ENCODE measurements at regions not wholly inside any gene's neighbourhood (a gene's known extent, or its start where the extent isn't known, plus 50 kb on each side); places are given as distances from the start of the nearest gene placed in this dataset.
A peak's percentile ranks its signal among the peaks of the same experiment; 100 is the strongest.

DNA sequence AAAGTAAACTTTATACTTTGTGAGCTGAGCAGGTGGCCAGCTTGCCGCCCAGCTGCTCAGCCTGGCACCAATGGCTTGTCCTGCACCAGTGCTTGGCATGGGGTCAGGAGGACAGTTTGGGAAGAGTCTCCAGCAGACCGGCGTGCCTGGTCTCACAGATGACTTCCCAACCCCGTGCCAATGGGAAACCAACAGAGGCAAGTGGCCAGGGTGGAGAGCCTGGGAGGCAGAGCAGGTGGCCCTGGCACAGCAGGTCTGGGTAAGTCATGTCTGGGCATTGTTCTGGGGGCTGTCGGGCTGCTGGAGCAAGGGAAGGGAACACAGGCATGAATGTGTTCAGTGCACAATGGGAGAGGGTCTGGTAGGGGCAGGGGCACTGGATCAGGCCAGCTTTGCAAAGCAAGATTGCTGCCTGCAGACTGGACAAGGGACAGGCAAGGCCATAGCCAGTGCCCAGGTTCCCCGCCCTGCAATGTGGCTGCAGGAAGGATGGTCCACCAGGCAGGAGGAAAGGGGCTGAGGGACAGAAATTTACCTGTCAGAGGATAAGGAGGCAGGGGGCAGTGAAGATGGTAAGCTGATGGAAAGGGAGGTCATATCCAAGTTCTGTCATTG lies 76.2 kb upstream of the ALDH1B1 start:
- ATAC-seq (no peak), DNase-seq (no peak)
- intact Hi-C loops (cut with micrococcal nuclease): no loop called here

- DNase-seq (no peak), ATAC-seq (no peak)
- intact Hi-C loops (cut with micrococcal nuclease): no loop called here
These were observed 77.4 kb upstream of the ALDH1B1 start for GRCh38 chr9:38315085-38315595.

DNA sequence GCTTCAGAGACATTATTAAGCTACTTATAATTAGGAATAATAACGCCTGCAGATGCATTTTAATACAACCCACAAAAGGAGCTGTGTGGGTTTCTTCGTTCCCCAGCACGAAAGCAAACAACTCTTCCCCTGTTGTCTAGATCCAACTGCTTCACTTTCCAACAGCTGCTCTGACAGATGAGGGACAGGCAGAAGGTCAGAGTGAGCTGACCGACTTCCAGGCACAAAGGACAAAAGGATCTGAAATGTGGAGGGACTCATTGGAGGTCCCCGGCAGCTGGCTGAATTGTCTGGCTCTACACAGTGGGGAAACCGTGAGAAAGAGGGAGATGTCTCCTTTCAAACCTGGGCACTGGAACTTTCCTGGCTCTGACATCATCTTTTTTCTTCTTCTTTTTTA lies 79.1 kb upstream of the ALDH1B1 start:
- DNase-seq: no peak
- intact Hi-C loops (cut with micrococcal nuclease): no loop called here
- no peak for ATAC-seq

DNA sequence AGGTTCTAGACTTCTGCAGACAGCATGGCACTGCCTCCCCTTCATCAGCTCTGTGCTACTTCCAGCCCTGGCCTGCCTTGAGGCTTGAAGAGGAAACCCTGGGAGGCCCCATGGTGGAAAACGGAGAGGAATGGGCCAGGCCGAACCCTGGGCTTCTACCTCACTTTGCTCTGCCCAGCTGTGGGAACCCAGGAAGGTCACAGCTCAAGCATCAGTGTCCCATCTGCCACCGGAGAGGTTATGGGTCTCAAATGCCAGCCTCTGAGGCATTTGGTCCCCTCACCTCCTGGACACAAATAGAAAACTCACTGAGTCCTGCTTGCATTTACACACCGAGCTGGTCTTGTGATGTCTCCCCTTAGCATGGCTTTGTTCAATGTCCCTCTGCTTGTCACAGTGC lies 80.1 kb upstream of the ALDH1B1 start:
- ATAC-seq: no peak
- no peak for DNase-seq
- intact Hi-C loops (cut with micrococcal nuclease): no loop called here

GRCh38 chr9:38311382-38312270 lies 80.9 kb upstream of the ALDH1B1 start:
- ATAC-seq (peak; percentile 74), DNase-seq (peak; percentile 29)
- intact Hi-C loops (cut with micrococcal nuclease): no loop called here

DNA sequence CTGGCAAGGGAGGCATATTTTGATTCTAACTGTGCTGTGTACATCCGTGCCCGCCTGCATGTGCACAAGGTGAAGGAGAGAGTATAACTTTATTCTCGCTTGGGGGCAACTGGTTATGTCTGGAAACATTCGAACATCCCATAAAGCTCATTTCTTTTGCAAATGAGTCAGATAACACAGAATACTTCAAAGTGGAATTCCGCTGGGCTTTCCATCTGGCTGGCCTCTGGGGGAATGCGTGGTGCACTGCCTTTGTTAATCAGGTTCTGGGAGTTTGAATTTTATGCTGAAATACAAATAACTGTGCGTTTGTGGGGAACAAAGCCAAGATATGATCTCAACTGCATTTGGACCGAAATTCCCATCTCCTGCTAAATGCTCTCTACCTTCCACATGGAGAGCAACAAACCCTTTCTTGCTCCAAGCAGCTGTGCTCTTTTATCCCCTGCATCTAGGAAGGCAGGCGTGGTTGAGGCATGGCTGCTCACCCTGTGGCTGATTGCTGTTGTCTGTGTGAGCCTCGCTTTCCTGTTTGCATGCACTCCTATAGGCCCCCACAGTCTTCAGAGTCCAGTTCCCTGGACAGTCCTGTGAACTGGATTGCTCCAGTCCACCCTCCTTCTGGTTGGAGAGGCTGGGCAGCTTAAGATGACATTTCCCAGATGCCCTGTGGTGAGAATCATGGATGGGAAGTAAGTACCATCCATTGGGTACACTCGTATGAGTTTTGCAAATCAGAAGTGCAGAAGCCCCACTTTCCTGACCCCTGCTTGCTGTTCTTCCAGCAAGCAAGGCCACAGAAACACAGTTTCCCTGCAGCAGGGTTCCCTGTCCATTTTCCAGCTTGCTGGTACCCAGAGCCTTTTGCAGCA lies 82.9 kb upstream of the ALDH1B1 start:
- intact Hi-C loops (cut with micrococcal nuclease): no loop called here
- DNase-seq (no peak), ATAC-seq (peak; percentile 13)

GRCh38 chr9:38308136-38308535 lies 84.4 kb upstream of the ALDH1B1 start:
- intact Hi-C loops (cut with micrococcal nuclease): no loop called here
- no peak for ATAC-seq

GRCh38 chr9:38306899-38307298 lies 85.6 kb upstream of the ALDH1B1 start:
- intact Hi-C loops (cut with micrococcal nuclease): no loop called here
- ATAC-seq: no peak

More at GRCh38 chr9:38308136-38308535, 84.4 kb upstream of the ALDH1B1 start:
- no peak for DNase-seq

GRCh38 chr9:38305582-38305981 lies 86.9 kb upstream of the ALDH1B1 start:
- intact Hi-C loops (cut with micrococcal nuclease): no loop called here
- DNase-seq (no peak), ATAC-seq (no peak)

More at GRCh38 chr9:38306899-38307298, 85.6 kb upstream of the ALDH1B1 start:
- DNase-seq: no peak

GRCh38 chr9:38301376-38302106 lies 91.0 kb upstream of the ALDH1B1 start:
- intact Hi-C loops (cut with micrococcal nuclease): no loop called here
- DNase-seq (no peak), ATAC-seq (no peak)

GRCh38 chr9:38299856-38300255 lies 92.6 kb upstream of the ALDH1B1 start:
- ATAC-seq (no peak), DNase-seq (no peak)
- intact Hi-C loops (cut with micrococcal nuclease): no loop called here

- DNase-seq (no peak), ATAC-seq (no peak)
- intact Hi-C loops (cut with micrococcal nuclease): no loop called here
These were observed 93.6 kb upstream of the ALDH1B1 start for GRCh38 chr9:38298904-38299303.

DNA sequence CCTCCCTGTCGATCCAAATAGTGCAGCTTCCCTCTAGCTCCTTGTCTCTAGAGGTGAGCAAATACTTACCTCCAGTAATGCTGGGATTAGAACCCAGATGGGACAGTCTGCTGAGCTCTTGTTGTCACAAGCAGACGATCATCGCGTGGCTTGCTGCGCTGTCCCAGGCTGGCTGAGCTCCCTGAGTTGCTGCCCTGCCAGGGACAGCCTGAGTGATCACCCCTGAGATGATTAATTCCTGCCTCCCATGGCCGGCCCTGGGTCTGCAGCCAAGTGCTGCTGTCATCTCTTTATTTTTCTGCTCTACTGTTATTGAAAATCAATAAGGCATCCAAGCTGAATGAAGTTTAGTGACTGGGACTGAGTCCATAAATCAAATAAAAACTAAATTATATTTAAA lies 94.0 kb upstream of the ALDH1B1 start:
- intact Hi-C loops (cut with micrococcal nuclease): no loop called here
- DNase-seq: no peak
- no peak for ATAC-seq

DNA sequence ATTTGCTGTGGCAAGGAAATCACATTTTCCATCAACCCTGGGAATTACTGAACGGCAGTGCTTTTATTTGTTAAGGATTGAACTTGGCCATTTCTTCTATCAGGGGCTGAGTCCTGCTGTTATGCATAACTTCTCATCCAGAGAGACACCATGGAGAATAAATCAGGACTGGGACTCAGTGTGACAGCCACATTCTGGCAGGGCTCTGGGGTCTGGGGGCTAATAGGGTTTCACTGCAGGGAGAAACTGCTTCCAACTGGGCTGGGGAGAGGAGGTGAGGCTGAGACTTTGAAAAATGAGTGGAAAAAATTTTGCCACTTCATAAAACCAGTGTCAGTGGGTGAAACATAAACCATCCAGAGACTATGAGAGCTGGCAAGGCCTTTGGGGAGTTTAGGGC lies 95.7 kb upstream of the ALDH1B1 start:
- intact Hi-C loops (cut with micrococcal nuclease): no loop called here
- DNase-seq (no peak), ATAC-seq (no peak)

DNA sequence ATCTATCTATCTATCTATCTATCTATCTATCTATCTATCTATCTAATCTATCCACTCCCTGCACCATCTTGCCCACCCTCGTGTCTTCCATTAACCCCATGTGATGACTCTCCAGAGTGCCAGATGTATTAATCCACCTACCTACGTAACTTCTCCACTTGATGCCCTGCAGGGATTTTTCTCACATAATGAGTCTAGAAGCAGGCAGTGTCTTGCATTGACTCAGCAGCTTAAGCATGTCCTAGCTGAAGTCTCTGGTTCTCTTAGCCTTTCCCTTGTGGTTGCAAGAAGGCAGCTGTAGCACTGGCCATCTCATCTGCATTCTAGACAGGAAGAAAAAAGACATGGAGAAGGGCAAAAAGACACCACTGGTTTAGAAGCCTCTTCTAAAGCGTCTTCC lies 96.7 kb upstream of the ALDH1B1 start:
- ATAC-seq (no peak), DNase-seq (no peak)
- intact Hi-C loops (cut with micrococcal nuclease): no loop called here

DNA sequence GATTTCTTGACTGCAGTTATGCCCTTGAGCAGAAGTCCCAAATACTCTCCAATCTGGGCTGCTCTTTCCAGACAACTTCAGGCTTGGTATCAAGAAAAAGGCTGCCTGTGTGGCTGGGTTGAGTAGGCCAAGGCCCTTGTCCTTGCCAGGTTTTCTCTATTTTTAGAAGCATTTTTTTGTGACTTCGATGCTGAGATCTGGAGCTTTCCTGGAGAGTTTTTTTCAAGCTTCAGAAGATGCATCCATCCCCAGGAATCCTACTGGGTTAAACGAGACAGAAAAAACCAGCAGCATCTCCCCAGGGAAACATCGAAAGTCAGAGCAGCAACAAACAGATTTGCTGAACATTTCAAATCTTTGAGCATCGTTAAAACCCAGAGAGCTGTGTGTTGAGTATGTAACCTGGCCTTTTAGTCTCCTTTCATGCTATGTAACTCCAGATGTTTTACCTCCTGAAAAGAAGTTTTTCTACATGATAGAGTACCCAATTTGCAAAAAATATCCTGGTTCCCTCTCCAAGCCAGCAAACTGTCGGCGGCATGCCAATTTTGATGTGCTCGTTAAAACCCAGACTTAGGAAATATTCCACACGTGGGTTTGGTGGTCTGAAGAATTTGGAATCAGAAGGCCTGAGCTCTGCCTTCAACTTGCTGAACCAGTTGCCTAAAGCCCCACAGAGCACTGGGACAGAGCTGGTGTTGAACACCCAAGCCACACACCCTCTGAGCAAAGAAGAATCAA lies 98.1 kb upstream of the ALDH1B1 start:
- ATAC-seq (no peak), DNase-seq (no peak)
- intact Hi-C loops (cut with micrococcal nuclease): no loop called here

- ATAC-seq (no peak), DNase-seq (no peak)
- intact Hi-C loops (cut with micrococcal nuclease): no loop called here
These were observed 99.5 kb upstream of the ALDH1B1 start for GRCh38 chr9:38293022-38293421.

DNA sequence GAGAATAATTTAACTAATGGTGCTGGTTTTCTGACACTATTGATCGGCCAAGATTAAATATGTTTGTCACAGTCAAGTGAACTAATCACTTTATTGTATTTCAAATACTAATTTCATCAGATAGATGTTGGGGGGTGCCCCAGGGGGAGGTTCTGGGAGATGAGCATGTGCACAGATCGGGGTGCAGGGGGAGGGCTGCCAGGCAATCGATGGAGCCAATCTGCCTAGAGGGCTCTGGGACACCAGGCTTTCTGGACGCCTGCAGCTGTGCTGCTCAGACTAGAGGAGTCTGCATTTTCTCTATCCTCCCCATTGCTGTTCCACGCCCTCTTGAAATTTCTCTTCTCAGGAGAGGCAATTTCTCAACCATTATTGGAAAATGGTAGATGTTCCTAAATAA lies 100.0 kb upstream of the ALDH1B1 start:
- intact Hi-C loops (cut with micrococcal nuclease): no loop called here
- ATAC-seq (no peak), DNase-seq (no peak)

Measured in left ventricle myocardium superior (tissue), 1 donor.